ENCODE measurements at regions not wholly inside any gene's neighbourhood (a gene's known extent, or its start where the extent isn't known, plus 50 kb on each side); places are given as distances from the start of the nearest gene placed in this dataset.

DNA sequence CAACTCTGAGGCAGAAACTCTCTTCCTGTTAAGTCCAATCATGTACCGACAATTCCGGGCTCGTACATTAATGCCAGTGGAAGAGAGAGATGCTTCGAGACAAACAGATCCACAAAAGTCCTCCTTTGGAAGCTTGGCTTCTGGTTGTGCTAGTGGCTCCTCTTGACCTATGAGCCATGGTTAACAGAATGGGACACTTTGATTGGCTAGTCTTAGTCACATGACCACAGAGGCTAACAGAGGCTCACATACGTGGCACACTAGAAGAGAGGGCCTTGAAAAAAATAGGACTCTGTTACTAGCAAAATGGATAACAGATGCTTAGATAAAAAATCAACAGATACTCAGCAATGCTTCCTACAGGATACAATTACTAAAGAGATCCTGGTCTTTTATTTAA lies 1211.9 kb upstream of the GYPC start:
- TF ChIP-seq, protein P1, sequence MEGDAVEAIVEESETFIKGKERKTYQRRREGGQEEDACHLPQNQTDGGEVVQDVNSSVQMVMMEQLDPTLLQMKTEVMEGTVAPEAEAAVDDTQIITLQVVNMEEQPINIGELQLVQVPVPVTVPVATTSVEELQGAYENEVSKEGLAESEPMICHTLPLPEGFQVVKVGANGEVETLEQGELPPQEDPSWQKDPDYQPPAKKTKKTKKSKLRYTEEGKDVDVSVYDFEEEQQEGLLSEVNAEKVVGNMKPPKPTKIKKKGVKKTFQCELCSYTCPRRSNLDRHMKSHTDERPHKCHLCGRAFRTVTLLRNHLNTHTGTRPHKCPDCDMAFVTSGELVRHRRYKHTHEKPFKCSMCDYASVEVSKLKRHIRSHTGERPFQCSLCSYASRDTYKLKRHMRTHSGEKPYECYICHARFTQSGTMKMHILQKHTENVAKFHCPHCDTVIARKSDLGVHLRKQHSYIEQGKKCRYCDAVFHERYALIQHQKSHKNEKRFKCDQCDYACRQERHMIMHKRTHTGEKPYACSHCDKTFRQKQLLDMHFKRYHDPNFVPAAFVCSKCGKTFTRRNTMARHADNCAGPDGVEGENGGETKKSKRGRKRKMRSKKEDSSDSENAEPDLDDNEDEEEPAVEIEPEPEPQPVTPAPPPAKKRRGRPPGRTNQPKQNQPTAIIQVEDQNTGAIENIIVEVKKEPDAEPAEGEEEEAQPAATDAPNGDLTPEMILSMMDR (IDR thresholded peaks at IDR 0.05) = no peak
- TF ChIP-seq POLR2A (IDR thresholded peaks at IDR 0.05) (no peak), EP300 (IDR thresholded peaks at IDR 0.05) (no peak)

All from stomach (tissue), 4 donors.